Nucleus accumbens (tissue), 56 donors: ENCODE measurements at regions not wholly inside any gene's neighbourhood (a gene's known extent, or its start where the extent isn't known, plus 50 kb on each side); places are given as distances from the start of the nearest gene placed in this dataset.
A peak's percentile ranks its signal among the peaks of the same experiment; 100 is the strongest.
"Not testable (repeated sequence)": the region's sequence is repeated elsewhere in the genome, so short reads cannot be mapped to it uniquely, and the experiment has no call there.

Source experiments
- DNase-seq, 56 donors: peaks; one replicate each; lab custom pipeline; 2025; lab: John Stamatoyannopoulos, UW

DNA sequence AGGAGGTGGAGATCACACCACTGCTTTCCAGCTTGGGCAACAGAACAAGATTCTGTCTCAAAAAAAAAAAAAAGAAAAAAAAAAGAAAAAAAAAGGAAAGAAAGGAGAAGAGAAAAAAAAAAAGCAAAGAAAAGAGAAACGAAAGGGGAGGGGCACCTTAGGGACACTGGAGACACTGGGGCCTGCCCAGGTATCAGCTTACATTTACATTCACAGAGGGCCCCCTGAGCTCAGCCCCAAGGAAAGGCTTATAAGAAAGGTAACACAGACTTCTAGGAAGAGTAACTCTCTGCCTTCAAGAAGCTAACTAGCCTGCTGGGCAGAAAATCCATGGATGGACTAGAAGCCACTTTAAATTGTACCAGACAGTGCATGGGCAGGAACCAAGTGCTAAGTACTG is 108.8 kb downstream of the NPY start:
- DNase-seq: no peak

DNA sequence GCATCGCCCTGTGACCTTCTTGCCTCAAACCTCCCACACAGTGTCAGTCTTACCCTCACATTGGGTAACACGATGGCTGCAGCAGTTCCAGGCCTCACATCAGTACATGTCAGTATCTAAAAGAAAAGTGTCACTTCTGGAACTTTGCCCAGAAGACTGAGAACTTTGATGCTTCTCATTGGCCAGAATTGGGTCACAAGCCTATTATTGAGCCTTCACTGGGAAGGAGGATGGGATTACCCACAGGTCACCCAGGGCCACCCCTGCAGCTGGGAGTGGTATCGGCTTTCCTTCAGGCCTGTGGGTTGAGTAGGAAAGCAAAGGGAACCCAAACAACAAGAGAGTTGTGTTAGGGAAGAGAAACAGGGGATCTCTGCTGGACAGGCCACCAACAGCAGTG is 111.5 kb downstream of the NPY start:
- DNase-seq: no peak

DNA sequence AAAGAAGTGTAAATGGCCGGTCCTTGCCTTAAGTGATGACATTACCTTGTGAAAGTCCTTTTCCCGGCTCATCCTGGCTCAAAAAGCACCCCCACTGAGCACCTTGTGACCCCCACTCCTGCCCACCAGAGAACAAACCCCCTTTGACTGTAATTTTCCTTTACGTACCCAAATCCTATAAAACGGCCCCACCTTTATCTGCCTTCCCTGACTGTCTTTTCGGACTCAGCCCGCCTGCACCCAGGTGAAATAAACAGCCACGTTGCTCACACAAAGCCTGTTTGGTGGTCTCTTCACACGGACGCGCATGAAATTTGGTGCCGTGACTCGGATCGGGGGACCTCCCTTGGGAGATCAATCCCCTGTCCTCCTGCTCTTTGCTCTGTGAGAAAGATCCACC is 112.4 kb downstream of the NPY start:
- not testable (repeated sequence) for DNase-seq

DNA sequence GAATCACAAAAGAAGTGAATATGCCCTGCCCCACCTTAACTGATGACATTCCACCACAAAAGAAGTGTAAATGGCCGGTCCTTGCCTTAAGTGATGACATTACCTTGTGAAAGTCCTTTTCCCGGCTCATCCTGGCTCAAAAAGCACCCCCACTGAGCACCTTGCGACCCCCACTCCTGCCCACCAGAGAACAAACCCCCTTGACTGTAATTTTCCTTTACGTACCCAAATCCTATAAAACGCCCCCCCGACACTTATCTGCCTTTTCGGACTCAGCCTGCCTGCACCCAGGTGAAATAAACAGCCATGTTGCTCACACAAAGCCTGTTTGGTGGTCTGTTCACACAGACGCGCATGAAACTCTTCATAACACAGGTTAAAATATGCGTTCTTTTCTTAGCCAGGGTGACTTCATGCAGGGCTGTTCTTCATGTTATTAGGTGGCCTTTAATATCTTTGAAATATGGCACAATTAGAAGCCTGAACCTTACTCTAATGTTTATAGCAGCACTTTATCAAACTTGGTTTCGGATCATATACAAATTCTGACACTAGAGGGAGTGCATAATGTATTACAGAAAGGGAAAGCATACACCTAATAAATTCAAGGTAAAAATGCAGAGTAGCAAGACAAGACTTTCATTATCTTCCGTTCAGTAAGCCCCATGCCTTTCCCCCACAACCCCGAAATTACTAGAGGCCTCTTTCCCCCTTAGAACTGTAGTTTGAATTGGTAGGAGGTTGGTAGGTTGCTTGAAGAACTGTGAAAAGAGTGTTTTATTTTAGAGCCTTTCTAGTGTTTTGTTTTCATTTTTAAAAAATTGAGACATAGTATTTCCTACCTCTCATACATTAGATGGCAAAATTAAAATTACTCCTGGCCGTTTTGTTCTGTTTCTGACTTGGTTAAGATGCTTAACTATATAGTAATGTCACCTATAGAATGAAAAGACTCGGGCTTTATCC is 117.9 kb downstream of the NPY start:
- DNase-seq: no peak

DNA sequence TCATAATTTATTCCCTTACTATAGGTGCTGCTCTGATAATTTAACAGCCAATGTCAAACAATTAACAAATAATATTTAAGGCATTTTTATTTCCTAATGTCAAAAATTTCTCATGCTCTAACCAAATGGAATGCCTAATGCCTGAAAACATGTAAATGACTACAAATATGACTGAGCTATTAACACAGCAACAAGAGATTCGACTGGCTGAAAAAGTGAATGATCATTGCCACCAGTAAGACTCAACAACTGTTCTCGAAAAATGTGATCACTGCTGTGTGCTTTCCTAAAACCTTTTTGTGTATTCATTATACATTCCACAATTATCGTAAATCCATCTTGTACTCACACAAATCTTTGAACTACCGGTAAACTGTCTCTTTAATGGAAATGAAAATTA is 118.7 kb downstream of the NPY start:
- DNase-seq: no peak

DNA sequence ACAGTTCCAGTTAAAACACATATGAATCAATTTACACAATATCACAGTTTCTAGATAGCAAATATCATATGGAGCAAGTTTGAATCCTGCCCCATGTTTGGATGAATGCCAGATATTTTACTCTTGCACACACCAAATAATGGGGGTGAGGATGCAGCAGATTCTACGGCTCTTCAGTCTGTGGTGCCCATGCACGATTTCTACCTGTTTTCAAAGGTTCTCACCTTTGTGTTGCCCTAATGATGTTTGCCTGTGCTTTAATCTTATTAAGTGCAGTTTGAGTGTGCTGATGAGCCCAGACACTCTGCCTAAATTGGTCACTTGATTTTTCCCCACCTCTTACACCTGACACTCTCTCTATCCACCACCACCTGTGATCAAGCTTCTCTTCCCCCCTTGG is 119.6 kb downstream of the NPY start:
- no peak for DNase-seq

DNA sequence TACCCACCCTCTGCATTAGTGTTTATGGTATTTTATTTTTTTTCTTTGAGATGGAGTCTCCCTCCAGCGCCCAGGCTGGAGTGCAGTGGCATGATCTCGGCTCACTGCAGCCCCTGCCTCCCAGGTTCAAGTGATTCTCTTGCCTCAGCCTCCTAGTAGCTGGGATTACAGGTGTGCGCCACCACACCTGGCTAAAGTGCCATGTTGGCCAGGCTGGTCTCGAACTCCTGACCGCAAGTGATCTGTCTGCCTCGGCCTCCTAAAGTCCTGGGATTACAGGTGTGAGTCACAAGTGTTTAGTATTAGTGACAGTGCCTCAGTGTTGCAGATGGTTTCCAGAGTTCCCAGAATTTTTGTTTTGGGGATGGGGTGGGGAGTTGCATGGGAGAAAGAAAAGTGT is 120.3 kb downstream of the NPY start:
- no peak for DNase-seq

DNA sequence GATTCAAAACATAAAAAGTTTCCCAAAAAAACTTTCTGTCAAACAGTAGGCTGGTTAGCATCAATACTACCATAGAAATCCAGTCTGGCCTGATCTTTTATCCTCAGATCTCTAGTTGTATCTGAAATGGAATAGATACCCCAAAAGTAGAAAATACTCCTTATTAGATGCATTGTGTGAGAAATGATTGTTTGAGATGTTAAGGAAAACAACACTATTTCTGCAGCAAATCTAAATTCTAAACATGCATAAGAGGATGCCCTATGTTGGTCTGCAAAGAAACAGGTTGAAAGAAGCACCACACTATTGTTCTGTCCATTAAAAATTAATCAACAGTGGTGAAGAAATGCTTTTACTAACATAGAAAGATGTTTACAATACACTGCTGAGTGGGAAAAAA is 121.0 kb downstream of the NPY start:
- DNase-seq: no peak

DNA sequence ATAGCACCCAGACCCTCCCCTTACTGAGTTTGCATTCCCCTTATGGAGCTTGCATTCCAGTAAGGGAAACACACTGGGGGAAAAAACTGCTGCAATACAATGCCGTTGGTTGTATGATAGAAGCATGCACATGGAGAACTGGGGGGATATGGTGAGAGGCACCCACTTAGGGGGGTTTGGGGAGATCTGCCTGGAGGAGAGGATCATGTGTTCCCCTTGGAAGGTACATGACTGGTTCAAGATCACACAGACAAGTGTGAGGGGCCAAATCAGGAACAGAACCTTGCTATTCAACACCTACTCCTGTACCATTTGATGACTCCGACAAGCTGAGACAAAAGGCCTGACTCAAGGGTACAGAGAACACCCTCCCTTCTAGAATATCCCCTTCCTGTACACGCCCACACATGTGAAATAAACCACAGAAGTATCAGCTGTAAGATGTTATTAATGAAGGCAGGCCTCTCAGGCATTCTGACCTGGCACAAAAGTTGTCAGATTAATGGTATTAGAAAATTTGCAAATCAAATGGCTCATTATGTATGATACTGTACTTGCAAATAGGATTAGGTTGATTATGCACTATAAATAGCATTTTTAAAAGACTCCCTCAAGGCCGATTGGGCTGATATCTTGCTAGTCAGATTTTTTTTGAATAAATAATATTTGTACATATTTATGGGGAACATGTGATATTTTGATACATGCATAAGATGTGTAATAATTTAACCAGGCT is 122.2 kb downstream of the NPY start:
- peak in 6 of 56 donors; percentile 2 to 37 (median 15) for DNase-seq

DNA sequence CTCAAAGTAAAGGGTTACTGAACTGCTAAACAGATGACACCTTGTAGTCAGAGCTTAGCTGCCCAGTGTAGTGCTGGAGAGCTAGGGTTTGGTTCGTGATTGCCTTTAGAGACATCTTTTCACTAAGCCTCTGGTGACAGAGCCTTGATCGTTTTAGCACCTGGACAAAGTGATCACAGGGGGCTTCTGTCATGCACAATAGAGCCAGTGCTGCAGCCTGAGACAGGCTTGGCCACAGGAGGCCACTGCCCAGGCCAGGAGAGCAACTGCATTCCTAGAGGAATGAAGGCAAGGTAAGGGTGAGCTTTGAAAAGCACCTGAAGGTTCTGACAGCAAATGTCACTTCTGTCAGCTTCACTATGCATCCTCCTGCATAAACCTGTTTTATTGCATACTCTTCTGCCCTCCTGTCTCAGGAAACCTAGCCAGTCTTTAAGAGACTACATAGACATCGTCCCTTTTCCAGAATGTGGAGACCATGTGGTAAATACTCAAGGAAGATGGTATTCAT is 122.9 kb downstream of the NPY start:
- no peak for DNase-seq

DNA sequence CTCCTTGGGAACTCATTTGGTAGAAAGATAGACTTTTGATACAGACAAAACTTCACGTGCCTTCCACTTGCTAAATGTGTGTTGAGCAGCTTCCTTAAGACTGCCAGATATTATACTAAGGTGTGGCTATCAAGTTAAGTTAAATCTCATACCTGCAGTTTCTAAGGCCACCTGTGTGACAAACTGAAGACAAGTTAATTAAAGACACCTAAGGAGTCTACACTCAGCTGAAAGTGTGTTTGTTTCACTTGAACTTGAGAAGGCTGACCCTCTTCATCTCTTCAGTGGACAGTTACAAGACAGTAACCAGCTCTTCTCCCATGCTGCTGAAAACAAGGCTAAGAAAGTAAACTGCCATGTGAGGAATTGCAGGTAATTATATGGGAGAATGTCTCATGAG is 124.0 kb downstream of the NPY start:
- no peak for DNase-seq

DNA sequence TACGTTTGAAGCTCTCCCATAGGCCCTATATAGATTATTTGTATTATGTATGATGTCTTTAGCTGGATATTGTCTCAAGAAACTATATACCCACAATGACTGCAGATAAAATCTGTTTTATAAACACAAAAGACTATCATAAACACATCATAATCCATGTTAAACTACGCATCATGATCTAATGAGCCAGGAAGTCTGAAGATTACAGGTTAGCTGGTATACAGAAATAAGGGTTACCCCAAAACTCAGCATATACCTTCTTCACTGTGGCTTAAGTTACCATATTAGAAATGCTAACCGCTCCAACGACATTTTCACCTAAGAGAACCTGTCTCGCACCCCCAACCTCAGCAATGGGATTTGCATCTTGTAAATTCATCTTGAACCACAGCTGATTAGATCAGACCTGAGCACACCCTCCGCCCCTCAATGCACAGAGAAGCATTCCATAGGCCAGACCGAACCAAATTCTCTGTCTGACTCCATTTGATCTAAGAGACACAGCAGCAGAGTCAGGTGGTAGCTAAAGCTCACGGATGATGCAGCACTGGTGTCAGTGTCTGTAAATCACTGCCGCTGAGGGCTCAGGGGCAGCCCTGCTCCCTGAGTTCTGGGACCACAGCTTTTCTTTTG is 124.9 kb downstream of the NPY start:
- DNase-seq: no peak

DNA sequence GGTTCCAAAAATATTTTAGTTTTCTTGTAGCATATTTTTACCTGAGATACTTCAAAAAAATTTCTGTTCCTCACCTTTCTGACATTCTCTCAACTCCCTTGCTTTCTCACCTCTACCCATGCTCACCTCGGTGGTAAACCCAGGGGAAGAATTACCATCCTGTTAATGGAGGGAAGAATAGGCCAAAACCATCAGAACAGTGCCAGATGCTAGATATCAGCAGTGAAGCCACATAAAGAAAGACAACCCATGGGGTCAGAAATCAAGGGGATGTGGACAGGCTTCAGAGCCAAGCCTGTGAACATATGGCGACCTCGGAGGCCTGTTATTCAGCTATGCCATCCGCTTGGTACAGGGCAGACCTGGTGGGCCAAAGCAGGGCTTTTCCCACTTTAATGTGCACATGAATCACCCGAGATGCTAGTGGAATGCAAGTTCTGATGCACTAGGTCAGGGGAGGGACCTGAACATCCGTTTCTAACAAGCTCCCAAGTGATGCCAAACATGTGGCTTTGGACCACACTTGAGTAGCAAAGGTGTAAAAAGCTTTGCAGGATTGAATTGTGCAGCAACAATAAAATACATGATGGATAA is 125.5 kb downstream of the NPY start:
- no peak for DNase-seq

DNA sequence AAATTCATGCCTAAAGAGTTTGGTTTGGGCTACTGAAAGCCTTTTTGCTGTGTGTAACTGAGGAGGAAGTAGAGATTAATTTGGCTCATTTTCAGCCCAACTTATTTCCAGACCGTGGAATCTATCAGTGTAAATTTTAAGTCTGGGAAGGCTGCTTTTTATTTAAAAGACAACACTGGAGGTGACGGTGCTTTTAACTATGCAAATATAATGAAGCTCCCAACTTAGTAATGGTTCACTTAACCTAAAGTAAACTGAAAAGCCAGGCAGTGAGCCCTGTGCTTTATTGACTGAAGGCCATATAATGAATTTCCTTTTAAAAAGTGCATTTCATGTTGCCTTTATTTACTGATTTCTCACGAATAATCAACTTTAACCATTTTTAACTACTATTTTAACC is 127.2 kb downstream of the NPY start:
- DNase-seq: no peak

DNA sequence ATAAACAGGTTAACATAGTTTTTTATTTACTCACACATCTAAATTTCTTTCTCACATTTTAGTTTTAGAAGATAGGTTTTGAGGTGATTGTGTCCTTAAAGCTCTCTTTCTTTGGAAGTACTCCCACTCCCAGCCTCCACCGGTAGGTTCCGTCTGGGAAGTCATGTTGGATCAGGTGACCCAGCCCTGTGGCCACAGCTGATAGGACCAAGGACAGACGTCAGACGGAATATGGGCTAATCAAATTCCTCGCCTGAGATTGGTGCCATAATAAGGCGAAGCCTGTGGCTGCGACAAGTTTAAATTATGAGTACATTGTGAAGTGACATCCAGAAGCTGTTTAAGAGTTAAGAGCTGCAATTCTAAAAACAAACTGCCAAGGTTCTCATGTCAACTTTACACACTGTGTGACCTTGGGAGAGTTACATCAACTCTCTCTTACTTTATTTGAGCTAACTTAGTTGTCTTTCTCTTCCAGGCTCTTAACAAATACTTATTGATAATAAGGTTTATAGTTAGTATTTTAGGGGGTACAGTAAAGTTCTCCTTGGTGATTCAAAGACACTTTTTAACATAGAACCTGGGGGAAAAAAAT is 133.6 kb downstream of the NPY start:
- no peak for DNase-seq

DNA sequence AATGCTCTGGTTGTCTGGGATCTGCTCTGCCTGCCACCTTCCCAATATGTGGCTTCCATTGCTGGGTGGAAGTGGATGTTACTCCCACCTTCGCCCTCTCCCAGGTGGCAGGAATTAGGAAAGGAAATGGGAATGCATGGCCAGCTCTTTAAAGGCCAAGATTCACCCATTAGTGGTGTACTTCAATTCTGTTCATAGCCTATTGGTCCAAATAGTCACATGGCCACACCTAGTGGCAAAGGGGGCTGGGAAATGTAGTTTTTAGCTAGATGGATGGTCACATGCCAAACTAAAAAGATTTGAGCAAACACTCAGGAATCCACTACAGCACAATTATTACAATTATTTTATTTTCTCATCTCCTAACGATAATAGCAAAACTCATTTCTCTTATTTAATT is 135.1 kb downstream of the NPY start:
- DNase-seq: no peak

DNA sequence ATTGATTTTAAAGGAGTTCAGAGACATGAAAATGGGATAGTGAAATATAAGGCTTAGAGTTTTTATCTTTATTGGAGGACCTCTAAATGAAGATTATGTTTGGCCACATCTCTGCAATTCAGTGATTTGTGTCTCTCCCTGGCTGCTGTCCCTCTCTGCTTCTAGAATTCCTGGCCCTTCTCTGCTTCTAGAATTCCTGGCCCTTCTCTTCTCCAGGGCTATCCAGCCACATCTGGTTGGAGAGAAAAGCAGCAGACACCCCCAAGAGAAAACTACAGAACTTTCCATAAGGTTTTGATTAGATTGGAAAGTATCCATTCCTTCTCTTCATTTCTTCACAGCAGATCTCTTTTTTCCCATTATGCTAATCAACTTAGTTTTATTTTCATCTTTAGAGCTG is 135.5 kb downstream of the NPY start:
- no peak for DNase-seq

DNA sequence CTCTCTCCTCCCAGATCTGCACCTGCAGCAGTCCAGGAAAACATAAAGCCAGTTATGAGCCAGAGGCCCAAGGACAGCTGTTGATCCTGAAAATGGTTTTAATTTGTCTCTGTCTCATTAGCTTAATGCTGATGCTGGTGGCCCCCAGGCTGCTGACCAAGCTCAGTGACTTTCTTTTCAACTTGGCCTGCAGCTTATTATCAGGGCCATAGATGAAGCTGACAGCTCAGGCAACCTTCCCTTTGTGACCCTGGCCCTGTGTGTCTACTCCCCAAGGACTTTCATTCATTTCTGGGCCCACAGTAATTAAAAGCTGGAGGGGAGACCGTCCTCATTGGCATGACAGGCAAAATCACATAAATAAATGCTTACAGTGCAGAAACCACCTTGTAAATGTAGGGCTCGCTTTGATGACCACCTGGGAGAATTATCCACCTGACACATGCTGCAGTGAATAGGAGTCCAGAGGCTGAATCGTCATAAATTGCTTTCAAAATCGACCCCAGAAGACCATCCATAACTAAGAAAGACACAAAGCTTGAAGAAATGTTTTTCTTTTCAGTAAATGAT is 138.5 kb downstream of the NPY start:
- no peak for DNase-seq

DNA sequence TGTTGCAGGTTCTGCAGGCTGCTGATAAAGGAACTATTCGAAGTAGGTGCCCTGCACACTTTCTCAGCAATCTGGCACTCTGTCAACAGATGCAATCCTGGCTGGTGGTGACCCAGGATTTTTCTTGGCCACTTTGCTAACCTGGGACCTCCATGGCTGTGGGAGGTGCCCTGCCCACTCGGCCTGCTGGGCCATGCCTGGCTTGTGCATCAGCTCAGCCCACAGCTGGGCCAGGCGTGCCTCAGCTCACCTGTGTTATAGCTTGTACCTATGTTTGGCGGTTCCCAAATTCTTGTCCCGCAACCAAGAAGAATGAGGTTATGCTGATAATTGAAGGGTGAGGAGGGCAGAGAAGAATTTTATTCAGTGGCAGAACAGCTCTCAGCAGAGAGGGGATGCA is 141.7 kb downstream of the NPY start:
- no peak for DNase-seq

DNA sequence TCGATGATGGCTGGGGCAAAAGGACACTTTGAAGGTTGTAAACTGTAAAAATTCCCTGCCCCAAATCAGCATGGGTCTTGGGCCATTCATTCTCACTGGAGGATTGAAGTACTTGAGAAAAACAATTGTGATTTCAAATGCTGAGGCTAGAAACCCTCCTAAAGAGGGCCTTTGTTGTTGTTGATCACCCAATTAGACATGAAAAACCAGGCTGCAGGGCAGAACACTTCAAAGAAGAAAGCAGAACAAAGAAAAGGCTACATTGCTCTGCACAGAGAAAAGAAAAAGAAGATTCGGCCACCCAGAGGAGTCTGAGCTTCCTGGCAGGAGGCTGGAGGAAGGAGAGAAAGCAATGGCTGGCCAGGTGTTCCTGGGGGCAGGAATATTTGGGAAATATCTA is 143.1 kb downstream of the NPY start:
- no peak for DNase-seq
